NOMO-1 treated with dmso at 0.1 percent for 144 hours (cell line): ENCODE measurements at regions not wholly inside any gene's neighbourhood (a gene's known extent, or its start where the extent isn't known, plus 50 kb on each side); places are given as distances from the start of the nearest gene placed in this dataset.
"Not testable (repeated sequence)": the region's sequence is repeated elsewhere in the genome, so short reads cannot be mapped to it uniquely, and the experiment has no call there.

Experiments used
- DNase-seq: peaks from one replicate; lab custom pipeline; 2025; ENCODE audit not compliant: unreplicated experiment; lab: John Stamatoyannopoulos, UW

DNA sequence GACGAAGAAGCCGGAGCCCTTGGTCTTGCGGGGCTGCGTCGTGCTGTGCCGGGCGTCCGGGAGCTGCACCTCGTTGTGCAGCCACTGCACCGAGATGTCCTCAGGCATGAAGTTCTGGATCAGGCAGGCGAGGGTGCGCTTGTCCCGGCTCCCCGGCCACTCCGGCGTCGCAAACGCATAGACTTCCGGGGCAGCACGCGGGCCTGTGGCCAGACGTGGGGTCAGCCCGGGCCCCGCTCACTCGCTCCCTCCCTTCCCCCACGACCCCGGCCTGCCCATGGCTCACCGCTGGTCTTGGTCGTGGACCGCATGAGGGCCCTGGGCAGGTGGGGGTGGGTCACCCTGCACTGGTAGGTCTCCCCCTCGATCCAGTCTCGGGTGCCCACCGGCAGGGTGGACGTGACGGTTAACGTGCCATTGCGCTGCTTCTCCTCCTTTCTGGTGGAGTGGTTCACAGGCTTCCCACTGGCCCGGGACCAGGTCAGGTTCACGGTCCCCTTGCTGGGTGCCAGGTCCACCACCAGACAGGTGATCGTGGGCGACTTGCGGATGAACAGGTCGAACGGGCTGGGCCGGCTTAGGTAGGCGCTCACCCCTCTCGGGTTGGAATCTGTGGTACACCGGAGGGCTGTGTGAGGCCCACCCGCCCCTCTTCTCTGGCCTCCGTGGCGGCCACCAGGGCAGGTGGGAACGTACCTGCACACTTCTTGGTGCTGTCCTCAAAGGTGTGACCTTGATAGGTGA is 74.0 kb downstream of the TMEM121 start:
- DNase-seq, result not testable (repeated sequence)

DNA sequence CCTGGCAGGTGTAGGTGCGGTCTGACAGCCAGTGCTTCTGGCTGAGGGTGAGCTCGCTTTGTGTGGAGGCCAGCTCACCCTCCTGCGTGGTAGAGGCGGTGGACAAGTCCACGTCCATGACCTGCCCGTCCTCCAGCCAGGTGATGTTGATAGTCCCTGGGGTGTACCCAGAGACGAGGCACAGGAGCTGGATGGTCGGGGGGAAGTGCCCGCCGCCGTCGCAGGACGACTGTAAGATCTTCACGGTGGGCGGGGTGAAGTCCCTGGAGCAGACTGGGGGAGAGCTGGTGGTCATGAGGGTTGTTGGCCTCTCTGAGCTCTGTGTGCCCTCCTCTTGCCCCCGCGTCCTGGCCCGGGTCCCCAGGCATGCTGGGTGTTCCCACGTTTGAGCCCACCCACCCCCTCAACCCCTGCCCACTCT is 74.6 kb downstream of the TMEM121 start:
- no peak for DNase-seq

DNA sequence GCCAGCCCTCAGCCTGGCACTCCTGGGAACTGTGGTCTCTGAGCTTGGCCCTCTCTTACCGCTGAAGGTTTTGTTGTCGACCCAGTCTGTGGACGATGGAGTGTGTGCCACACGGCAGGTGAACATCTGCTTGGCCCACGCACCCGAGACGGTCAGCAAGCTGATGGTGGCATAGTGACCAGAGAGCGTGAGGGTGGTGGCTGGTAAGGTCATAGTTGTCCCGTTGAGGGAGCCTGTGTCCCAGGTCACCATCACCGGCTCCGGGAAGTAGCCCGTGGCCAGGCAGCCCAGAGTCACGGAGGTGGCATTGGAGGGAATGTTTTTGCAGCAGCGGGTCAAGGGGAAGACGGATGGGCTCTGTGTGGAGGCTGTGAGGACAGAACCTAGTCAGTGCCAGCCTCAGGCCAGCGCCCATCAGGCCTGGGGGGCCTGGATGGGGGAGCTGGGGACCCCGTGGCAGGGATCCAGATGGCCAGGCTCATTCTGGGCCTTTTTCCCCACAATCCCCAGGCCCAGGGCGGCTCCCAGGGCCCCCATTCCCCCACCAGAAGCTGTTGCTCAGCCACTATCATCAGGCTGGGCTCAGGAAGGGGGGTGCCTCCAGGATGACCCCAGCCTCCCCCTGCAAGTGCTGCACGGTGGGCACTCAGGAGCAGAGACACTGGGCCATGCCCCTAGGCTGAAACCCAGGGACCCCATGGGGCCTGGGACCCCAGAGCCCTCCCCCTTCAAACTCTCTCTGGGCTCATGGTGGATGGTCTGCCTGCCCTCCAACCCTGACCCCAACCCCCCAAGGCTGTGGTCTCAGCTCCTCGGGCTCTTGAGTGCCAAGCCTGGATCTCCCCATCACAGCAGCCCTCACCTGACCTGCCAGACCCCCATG is 75.2 kb downstream of the TMEM121 start:
- no peak for DNase-seq

DNA sequence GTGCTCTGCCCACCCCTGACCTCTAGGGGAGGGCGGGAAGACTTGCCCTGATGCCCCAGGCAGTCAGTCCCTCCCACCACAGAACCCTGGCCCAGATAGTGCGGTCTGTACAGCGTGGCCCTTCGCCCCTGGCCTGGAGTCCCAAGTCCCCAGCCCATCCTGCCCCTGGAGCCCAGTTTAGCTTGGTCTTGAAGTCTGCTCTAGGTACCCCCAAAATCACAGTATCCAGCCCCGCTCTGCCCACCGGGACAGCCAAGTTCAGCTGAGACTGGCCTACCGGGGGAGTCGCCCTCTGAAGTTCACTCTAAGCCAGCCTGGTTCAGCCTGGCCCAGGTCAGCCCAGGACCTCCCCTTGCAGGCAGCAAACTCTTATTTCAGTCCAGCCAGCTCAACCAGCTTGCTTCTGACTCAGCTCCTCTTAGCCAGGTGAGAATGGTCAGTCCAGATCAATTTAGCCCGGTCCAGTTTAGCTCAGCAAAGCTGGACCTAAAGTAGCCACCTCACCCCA is 75.9 kb downstream of the TMEM121 start:
- DNase-seq, result no peak

DNA sequence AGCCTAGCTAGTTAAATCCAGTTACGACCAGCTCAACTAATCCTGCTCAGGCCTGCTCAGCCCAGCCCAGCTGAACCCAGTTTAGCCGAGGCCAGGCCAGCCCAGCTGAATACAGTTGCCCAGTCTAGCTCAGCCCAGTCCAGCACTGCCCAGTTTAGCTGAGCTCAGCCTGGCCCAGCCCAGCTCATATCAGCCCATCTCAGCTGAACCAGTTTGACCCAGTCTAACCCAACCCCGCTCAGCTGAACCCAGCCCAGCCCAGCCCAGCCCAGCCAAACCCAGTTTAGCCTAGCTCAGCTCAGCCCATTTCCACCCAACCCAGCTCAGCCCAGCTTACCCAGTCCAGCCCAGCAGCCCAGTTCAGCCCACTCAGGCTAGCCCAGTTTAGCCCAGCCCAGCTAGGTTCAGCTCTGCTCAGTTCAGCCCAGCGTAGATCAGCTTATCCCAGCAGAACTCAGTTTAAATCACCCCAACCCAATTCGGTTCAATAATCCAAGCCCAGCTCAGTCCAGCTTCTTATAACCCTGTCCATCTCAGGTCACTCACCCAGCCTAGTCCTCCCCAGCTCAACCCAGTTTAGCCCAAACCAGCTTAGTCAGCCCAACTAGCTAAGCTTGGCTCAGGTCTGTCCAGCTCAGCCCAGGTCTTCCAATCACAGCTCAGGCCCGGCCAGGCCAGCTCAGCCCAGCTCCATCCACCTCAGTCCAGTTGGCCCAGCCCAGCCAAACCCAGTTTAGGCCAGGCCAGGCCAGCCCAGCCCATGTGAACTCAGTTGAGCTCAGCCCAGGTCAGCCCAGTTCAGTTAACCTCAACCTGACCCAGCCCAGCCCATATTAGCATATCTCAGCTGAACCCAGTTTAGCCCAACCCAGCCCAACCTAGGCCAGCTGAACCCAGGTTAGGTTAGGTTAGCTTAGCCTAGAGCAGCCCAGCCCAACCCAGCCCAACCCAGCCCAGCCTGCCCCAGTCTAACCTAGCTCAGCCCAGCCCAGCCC is 76.7 kb downstream of the TMEM121 start:
- no peak for DNase-seq

DNA sequence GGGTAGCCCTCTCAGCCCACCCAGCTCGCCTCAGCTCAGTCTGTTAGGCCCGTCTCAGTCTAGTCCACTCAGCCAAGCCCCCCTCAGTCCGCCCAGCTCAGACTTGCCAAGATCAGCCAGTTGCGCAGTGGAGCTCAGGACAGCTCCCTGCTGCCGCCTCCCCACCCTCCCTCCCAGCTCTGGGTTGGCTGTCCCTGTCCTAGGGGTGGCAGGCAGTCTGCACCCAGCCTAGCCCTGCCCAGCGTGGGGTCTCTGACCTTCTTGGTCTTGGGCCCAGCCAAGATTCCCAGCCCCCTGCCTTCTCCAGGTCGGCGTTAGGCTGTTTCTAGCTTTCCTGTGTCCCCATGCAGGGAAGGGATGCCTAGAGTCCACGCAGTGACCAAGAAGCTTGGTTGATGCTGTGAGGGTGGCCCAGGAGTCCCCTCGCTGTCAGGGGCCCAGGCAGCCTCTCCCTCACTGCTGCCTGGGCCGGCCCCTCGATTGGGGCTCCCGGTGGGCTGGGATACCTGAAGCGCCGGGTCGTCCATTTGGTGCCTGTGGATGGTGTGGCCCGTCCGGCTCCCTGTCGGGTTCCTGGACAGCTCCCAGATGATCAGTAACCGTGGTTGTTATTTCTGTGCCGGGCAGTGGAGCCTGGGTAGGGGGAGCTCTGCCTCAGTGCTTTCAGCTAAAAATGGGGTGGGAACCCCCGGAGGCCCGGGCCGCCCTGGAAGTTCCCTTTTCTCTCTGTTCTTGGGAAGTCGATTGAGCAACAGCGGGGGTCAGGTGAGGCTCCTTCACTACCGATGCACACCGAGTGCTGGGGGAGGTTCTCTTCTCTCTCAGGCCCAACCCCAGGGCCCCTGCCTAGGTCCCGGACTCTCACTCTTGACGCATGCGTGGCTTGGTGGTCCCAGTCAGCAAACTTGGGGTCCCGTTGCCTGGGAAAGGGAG is 78.4 kb downstream of the TMEM121 start:
- DNase-seq, result not testable (repeated sequence)

DNA sequence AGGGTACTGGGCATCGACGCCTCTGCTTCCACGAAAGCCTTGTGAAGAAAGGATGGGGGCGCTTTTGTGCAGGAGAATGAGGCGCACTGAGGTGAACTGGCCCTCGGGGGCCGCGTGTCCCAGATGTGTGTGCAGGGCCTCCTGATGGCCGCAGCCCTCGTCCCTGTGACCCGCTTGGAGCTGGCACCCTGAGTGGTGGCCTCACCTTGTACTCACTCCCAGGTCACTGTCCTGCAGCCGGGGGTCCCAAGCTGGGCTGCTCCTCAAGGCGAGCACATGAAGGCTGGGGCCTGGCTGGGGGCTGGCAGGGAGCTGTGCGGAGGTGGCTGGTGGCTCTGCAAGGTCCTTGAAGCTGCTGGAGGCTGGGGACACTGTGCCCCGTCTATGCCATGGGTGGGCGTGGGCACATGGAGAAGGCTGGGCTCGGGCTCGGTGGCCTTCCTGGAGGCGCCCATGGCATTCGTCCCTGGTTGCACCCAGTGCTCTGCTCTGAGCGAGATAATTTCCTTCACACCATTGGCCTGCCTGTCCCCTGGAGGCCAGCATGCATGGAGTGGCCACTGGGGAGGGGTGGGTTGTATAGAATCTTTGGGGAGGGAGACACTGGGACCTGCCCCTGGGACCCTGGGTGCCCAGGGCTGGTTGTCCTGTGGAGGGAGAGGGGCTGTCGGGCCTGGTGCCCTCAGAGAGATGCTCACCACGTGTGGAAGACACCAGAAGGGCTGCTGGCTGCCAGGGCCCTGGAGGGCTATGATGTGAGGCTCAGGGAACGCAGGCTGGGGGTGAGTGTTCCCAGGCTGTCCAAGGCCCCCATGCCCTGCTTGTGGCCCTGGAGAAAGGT is 79.3 kb downstream of the TMEM121 start:
- DNase-seq, result no peak

DNA sequence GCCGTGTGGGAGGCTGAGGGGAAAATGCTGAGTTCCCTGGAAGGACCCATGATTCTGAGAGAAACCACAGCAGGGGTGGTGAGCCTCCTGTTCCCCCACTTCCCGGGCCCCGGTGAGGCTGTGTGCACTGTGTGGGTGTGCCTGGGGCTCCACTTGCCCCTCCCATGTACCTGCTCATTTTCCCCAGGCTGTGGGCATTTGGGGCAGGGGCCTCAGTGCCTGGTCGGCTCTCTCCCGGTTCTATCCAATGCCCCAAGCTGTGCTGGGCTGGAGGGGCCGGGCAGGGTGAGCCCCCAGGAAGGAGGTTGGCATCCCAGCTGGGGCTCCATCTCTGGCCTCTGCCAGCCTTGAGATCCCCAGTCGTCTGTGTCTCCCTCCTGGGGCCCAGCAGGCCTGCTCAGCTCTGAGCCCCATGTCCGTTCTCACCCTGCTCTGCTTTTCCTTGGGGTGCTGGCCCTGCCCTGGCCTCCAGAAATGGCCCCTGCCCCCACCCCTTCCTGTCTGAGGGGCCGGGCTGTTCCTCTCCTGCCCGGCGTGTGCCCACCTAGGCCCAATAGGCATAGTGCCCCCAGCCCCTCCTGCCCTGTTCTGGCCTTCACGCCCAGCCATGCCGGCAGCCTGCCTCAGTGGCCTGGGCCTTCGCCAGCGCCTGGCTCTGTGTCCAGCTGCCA is 80.1 kb downstream of the TMEM121 start:
- DNase-seq, result not testable (repeated sequence)

DNA sequence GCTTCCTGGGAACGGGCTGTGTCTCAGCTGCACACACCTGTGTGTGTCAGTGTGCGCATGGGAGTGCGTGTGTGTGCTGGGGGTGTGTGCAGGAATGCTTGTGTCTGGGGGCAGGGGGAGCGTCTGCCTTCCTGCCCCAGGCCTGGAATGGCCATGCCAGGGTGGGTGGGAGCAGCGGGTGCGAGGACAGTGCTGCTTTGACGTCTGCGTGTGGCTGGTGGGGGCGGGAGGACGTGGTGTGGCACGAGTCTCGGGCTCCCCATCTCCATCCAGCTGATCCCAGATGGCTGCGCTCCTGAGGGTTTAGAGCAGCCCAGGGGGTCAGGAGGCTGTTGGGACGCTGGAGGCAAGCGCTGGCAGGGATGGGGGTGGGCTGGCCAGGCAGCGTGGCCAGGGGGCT is 80.6 kb downstream of the TMEM121 start:
- DNase-seq, result not testable (repeated sequence)

DNA sequence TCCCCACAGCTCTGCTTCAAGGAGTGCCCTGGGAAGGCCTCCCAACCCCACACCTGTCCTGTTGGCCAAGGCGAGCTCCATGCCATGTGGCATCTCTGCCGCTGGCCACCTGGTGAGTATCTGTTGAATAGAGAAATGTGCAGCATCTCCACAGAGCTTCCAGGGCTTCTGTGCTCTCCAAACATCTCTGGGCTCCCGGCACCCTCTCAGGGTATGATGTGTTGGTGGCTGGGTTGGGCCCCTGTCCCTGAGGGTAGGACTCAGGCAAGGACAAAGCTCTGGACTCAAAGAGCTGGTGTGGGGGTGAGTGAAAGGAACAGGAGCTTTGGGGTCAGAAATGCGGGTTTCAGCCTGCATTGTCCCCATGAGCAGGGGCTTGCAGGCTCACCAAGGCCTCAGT is 88.6 kb downstream of the TMEM121 start:
- not testable (repeated sequence) for DNase-seq

DNA sequence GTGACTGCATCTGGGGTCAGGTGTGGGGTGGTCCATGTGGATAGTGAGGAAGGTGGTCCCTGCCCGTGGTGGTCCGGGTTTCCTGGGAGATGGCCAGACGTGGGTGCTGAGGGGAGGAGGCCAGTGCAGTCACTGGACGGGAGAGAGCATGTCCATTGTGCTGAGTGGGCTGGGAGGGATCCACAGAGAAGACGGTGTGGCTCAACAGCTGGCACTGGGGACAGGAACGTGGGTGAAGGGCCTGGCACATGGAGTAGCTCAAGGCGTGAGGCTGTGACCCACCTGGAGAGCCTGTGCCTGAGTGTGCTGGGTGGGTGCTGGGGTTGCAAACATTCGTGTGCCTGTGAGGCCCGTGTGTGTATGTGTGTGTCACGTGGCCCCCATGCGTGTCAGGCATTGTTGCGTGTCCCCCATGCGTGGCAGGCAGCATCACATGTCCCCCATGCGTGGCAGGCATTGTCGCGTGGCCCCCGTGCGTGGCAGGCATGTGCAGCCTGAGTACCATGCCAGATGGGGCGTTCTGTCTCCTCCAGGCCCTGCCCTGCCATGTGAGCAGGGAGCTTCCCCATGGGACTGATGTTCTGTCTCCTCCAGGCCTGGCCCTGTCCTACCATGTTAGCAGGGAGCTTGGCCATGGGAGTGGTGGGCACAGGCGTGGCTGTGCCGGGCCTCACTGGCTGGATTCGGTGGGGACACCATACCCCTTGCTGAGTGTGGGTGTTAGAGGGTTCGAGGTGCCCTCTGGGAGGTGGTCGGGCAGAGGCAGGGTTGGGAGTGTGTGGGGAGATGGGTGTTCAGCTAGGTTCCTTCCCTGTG is 89.8 kb downstream of the TMEM121 start:
- not testable (repeated sequence) for DNase-seq

DNA sequence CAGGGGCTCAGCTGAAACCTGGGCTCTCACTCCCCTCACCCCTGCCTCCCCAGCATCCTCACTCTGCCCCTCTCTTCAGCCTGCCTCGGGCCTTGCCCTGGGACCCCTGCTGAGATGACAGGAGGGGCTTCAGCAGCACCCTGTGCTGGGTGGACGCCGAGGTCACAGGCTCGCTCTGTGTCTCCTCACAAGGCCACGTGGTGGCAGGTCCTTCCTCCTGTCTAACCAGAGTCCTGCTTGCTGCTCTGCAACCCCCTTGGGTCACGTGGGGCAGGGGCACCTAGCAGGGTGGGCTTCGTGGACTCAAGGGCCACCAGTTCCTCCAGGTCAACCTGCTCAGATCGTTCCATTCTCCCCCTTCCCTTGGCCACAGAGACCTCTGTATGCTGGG is 90.4 kb downstream of the TMEM121 start:
- no peak for DNase-seq

DNA sequence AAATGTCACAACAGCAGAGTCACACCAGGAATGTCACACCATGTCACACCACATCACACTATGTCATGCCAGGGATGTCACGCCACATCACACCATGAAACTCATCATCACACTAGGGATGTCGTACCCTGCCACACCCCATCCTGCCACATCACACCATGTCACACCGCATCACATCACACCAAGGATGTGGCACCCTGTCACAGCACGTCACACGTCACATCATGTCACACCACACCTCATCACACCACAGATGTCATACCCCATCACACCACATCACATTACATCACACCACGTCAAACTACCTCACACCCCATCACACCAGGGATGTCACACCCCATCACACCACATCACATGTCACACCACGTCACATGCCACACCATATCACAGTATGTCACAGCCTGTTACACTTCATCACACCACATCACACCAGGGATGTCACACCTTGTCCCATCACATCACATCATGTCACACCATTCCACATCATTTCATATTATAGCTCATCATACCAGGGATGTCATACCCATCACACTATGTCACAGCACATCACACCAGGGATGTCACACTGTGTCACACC is 90.9 kb downstream of the TMEM121 start:
- no peak for DNase-seq

DNA sequence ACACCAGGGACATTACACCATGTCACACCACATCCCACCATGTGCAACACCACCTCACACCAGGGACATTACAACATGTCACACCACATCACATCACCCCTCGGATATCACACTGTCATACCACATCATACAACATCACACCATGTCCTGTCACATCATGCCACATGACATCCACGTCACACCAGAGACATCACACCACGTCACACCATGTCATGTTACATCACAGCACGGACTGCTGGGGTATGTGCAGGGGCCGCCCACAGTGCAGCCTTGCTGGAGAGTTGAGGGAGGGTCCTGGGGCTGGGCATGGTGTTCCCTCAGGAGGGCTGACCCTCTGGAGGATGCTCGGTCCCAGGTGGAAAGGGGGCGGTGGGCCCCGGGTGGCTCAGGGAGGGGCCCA is 91.4 kb downstream of the TMEM121 start:
- not testable (repeated sequence) for DNase-seq

DNA sequence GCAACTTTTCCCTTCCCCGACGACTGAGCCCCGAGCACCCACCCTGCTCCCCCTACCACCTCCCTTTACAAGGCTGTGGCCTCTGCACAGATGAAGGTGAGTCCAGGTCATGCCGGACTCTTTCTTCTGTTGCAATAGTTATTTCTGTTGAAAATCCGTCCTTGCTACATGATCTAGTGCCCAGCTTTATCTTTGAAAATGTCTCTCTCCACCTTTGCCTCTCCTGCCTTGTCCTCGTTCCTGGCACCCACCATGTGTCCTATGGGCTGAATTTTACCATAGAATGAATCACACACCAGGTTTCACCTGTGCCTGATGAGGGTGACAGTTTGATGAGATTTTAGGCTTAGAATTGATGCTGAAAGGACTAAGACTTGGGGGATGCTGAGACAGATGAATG is 92.9 kb downstream of the TMEM121 start:
- DNase-seq, result not testable (repeated sequence)

DNA sequence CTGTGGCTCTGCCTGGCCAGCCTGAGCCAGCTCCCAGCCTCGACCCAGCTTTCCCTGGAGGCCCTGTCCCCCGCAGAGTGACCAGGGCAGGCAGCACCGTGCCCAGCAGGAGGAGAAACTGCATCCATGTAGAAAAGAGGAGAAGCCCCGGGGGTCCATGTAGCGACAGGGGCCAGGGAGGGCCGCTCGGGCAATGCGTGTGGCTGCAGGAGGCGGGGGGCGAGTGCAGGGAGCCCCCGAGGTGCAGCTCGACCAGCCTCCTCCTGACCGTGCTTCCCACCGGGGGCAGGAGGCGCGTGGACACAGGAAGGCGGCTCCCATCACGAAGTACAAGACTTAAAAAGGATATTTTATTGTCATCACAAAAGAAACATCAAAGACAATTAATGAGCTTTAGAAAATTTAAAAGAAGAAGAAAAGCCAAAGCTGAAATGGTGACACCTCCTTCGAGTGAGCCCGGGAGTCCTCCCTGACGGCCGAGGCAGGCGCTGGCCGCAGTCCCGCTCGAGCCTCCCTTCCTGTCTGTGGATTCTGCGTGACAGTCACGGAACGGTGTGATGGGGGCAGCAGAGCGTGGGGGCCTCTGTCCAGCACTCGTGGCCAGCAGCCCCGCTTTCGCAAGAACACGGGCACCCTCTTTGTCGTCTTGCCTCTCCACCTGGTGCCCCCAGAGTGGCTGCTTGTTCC is 93.9 kb downstream of the TMEM121 start:
- not testable (repeated sequence) for DNase-seq
